ENCODE measurements at regions not wholly inside any gene's neighbourhood (a gene's known extent, or its start where the extent isn't known, plus 50 kb on each side); places are given as distances from the start of the nearest gene placed in this dataset.
A peak's percentile ranks its signal among the peaks of the same experiment; 100 is the strongest.

DNA sequence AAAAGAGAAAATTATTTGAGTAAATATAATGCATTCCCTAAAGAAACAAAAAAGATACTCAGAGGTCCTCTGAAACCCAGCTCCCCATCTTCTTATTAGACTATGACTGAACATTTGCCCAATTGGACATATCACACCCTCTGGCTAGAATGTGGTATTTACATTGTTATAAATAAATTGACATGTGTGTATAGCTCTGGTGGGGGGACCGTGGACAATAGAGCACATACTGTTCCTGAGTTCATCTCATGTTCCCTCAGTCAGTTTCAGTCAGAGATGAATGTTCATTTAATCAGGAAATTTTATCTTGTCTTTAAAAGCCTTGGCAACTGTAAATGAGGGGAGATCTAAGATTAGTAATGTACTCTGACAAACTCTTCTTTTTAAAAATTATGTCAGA, 459.3 kb upstream of the ADAMTS5 start:
- no peaks in the 10 kb centered on the region for H3K36me3 ChIP-seq (ENCODE audit: insufficient read depth, low read length)
- H3K4me1 ChIP-seq (ENCODE audit: control insufficient read depth, insufficient read depth, low read length) = peaks cover 62% of the 10 kb centered on the region

DNA sequence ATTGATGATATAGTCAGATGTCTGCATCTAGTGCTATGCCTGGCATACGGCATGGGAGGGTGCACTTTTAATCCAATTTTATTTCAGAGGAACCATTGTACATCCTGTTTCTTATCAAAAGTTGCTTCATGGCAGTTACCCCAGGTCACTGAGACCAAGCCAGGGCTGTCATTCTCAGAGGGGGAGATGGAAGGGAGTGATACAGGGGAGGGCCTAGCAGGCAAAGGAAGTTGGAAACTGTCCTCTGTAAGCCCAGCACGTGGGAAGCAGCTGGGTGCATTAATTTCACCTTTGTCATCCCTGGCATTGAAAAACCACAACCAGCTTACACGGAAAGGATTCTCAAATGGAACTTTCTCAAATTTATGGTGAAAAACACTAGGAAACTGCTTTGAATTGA, 458.7 kb upstream of the ADAMTS5 start:
- peak overlapping the region; percentile 60 for H3K9ac ChIP-seq (ENCODE audit: low read depth, low read length)
- no peaks in the 10 kb centered on the region for H3K27me3 ChIP-seq (ENCODE audit: control insufficient read depth, insufficient read depth, low read length)
- no peaks in the 10 kb centered on the region for H3K9me3 ChIP-seq (replicated peaks; ENCODE audit: low read length)
- H3K4me3 ChIP-seq (ENCODE audit: low read length) = peak overlapping the region; percentile 15
- peaks cover 62% of the 10 kb centered on the region for H3K4me1 ChIP-seq (ENCODE audit: control insufficient read depth, insufficient read depth, low read length)
- no peaks in the 10 kb centered on the region for H3K36me3 ChIP-seq (ENCODE audit: insufficient read depth, low read length)
- H3K4me2 ChIP-seq (ENCODE audit: low read length) = peak overlapping the region; percentile 5

More for the DNA sequence above, 459.3 kb upstream of the ADAMTS5 start:
- Histone ChIP-seq H3K4me2 (ENCODE audit: low read length) (peak overlapping the region; percentile 5), H3K9me3 (replicated peaks; ENCODE audit: low read length) (no peaks in the 10 kb centered on the region), H3K9ac (ENCODE audit: low read depth, low read length) (peak overlapping the region; percentile 60), H3K27me3 (ENCODE audit: control insufficient read depth, insufficient read depth, low read length) (no peaks in the 10 kb centered on the region), H3K4me3 (ENCODE audit: low read length) (peak overlapping the region; percentile 15)

GRCh38 chr21:27425172-27425571, 458.3 kb upstream of the ADAMTS5 start:
- Histone ChIP-seq H3K9ac (ENCODE audit: low read depth, low read length) (peak overlapping the region; percentile 55), H3K4me3 (ENCODE audit: low read length) (no peak overlapping the region)

GRCh38 chr21:27424601-27425000, 457.7 kb upstream of the ADAMTS5 start:
- Histone ChIP-seq H3K4me2 (ENCODE audit: low read length) (no peak overlapping the region), H3K9me3 (replicated peaks; ENCODE audit: low read length) (no peaks in the 10 kb centered on the region), H3K9ac (ENCODE audit: low read depth, low read length) (peak overlapping the region; percentile 57), H3K36me3 (ENCODE audit: insufficient read depth, low read length) (no peaks in the 10 kb centered on the region), H3K4me1 (ENCODE audit: control insufficient read depth, insufficient read depth, low read length) (peaks cover 52% of the 10 kb centered on the region), H3K27me3 (ENCODE audit: control insufficient read depth, insufficient read depth, low read length) (no peaks in the 10 kb centered on the region), H3K4me3 (ENCODE audit: low read length) (no peak overlapping the region)

More at GRCh38 chr21:27425172-27425571, 458.3 kb upstream of the ADAMTS5 start:
- H3K9me3 ChIP-seq (replicated peaks; ENCODE audit: low read length) = no peaks in the 10 kb centered on the region
- H3K4me1 ChIP-seq (ENCODE audit: control insufficient read depth, insufficient read depth, low read length) = peaks cover 58% of the 10 kb centered on the region
- no peaks in the 10 kb centered on the region for H3K36me3 ChIP-seq (ENCODE audit: insufficient read depth, low read length)
- no peak overlapping the region for H3K4me2 ChIP-seq (ENCODE audit: low read length)
- H3K27me3 ChIP-seq (ENCODE audit: control insufficient read depth, insufficient read depth, low read length) = no peaks in the 10 kb centered on the region

- Histone ChIP-seq H3K9ac (ENCODE audit: low read depth, low read length) (peak overlapping the region; percentile 57), H3K4me2 (ENCODE audit: low read length) (no peak overlapping the region), H3K36me3 (ENCODE audit: insufficient read depth, low read length) (no peaks in the 10 kb centered on the region), H3K27me3 (ENCODE audit: control insufficient read depth, insufficient read depth, low read length) (no peaks in the 10 kb centered on the region), H3K4me1 (ENCODE audit: control insufficient read depth, insufficient read depth, low read length) (peaks cover 49% of the 10 kb centered on the region), H3K4me3 (ENCODE audit: low read length) (no peak overlapping the region), H3K9me3 (replicated peaks; ENCODE audit: low read length) (no peaks in the 10 kb centered on the region)
Measured at GRCh38 chr21:27423906-27424595, 457.2 kb upstream of the ADAMTS5 start.

- Histone ChIP-seq H3K4me1 (ENCODE audit: control insufficient read depth, insufficient read depth, low read length) (peaks cover 49% of the 10 kb centered on the region), H3K27me3 (ENCODE audit: control insufficient read depth, insufficient read depth, low read length) (no peaks in the 10 kb centered on the region), H3K4me3 (ENCODE audit: low read length) (no peak overlapping the region), H3K9ac (ENCODE audit: low read depth, low read length) (peak overlapping the region; percentile 72), H3K36me3 (ENCODE audit: insufficient read depth, low read length) (no peaks in the 10 kb centered on the region), H3K9me3 (replicated peaks; ENCODE audit: low read length) (no peaks in the 10 kb centered on the region), H3K4me2 (ENCODE audit: low read length) (peak overlapping the region; percentile 10)
Measured at GRCh38 chr21:27423038-27423437, 456.1 kb upstream of the ADAMTS5 start.

DNA sequence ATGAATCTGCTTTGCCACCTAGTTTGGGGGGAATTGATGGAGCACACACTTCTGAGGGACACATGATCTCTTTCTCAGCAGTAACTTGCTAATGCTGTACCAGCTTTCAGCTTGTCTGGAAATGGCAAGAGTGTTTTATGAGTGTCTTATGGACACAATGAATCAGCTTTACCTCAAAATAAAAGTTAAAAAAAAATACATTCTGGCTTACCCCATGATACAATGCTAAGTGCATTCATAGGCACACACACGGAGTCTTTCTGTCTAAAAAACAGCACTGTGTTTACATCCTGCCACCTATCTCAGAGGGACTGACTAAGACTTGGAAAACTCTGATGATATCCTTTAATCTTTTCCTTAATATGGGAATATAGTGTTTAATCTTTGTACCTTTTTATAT, 455.5 kb upstream of the ADAMTS5 start:
- Histone ChIP-seq H3K36me3 (ENCODE audit: insufficient read depth, low read length) (no peaks in the 10 kb centered on the region), H3K9ac (ENCODE audit: low read depth, low read length) (peak overlapping the region; percentile 72)

DNA sequence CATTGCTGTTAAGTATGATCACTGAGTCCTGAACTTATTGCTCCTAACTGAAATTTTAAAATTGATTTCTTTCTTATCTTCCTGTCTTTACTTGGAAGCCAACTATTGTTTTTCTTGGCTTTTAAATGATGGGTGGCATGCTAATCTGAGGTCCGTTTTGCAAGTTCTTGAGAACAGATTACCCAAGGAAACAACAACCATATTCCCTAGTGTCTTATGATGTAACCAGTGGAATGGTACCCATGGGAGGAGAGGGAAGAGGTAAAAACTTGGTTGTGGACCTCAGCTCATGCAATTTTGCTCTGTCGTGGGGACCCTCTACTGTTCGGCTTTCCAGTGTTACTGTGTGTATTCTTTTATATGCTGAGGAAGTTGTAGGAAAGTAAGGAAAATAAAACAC, 454.8 kb upstream of the ADAMTS5 start:
- H3K4me2 ChIP-seq (ENCODE audit: low read length) = no peak overlapping the region

More for the DNA sequence above, 455.5 kb upstream of the ADAMTS5 start:
- Histone ChIP-seq H3K9me3 (replicated peaks; ENCODE audit: low read length) (no peaks in the 10 kb centered on the region), H3K4me1 (ENCODE audit: control insufficient read depth, insufficient read depth, low read length) (peaks cover 49% of the 10 kb centered on the region), H3K4me3 (ENCODE audit: low read length) (no peak overlapping the region), H3K27me3 (ENCODE audit: control insufficient read depth, insufficient read depth, low read length) (no peaks in the 10 kb centered on the region), H3K4me2 (ENCODE audit: low read length) (peak overlapping the region; percentile 10)

GRCh38 chr21:27419153-27419552, 452.3 kb upstream of the ADAMTS5 start:
- Histone ChIP-seq H3K4me3 (ENCODE audit: low read length) (no peak overlapping the region), H3K9me3 (replicated peaks; ENCODE audit: low read length) (no peaks in the 10 kb centered on the region), H3K9ac (ENCODE audit: low read depth, low read length) (no peak overlapping the region), H3K36me3 (ENCODE audit: insufficient read depth, low read length) (no peaks in the 10 kb centered on the region), H3K4me1 (ENCODE audit: control insufficient read depth, insufficient read depth, low read length) (peaks cover 25% of the 10 kb centered on the region), H3K27me3 (ENCODE audit: control insufficient read depth, insufficient read depth, low read length) (no peaks in the 10 kb centered on the region), H3K4me2 (ENCODE audit: low read length) (no peak overlapping the region)

More for the DNA sequence above, 454.8 kb upstream of the ADAMTS5 start:
- Histone ChIP-seq H3K27me3 (ENCODE audit: control insufficient read depth, insufficient read depth, low read length) (no peaks in the 10 kb centered on the region), H3K9ac (ENCODE audit: low read depth, low read length) (peak overlapping the region; percentile 72), H3K4me3 (ENCODE audit: low read length) (no peak overlapping the region), H3K4me1 (ENCODE audit: control insufficient read depth, insufficient read depth, low read length) (peaks cover 48% of the 10 kb centered on the region), H3K36me3 (ENCODE audit: insufficient read depth, low read length) (no peaks in the 10 kb centered on the region), H3K9me3 (replicated peaks; ENCODE audit: low read length) (no peaks in the 10 kb centered on the region)

GRCh38 chr21:27418346-27418745, 451.5 kb upstream of the ADAMTS5 start:
- Histone ChIP-seq H3K4me3 (ENCODE audit: low read length) (no peak overlapping the region), H3K9me3 (replicated peaks; ENCODE audit: low read length) (no peaks in the 10 kb centered on the region)

GRCh38 chr21:27412530-27412929, 445.6 kb upstream of the ADAMTS5 start:
- Histone ChIP-seq H3K4me1 (ENCODE audit: control insufficient read depth, insufficient read depth, low read length) (no peaks in the 10 kb centered on the region), H3K4me2 (ENCODE audit: low read length) (no peak overlapping the region), H3K36me3 (ENCODE audit: insufficient read depth, low read length) (no peaks in the 10 kb centered on the region), H3K27me3 (ENCODE audit: control insufficient read depth, insufficient read depth, low read length) (no peaks in the 10 kb centered on the region), H3K9ac (ENCODE audit: low read depth, low read length) (no peak overlapping the region), H3K9me3 (replicated peaks; ENCODE audit: low read length) (no peaks in the 10 kb centered on the region), H3K4me3 (ENCODE audit: low read length) (no peak overlapping the region)

More at GRCh38 chr21:27418346-27418745, 451.5 kb upstream of the ADAMTS5 start:
- no peaks in the 10 kb centered on the region for H3K36me3 ChIP-seq (ENCODE audit: insufficient read depth, low read length)
- H3K9ac ChIP-seq (ENCODE audit: low read depth, low read length) = no peak overlapping the region
- no peaks in the 10 kb centered on the region for H3K27me3 ChIP-seq (ENCODE audit: control insufficient read depth, insufficient read depth, low read length)
- H3K4me1 ChIP-seq (ENCODE audit: control insufficient read depth, insufficient read depth, low read length) = peaks cover 17% of the 10 kb centered on the region
- H3K4me2 ChIP-seq (ENCODE audit: low read length) = no peak overlapping the region

GRCh38 chr21:27408826-27409225, 441.9 kb upstream of the ADAMTS5 start:
- Histone ChIP-seq H3K4me2 (ENCODE audit: low read length) (no peak overlapping the region), H3K27me3 (ENCODE audit: control insufficient read depth, insufficient read depth, low read length) (no peaks in the 10 kb centered on the region), H3K4me3 (ENCODE audit: low read length) (no peak overlapping the region), H3K4me1 (ENCODE audit: control insufficient read depth, insufficient read depth, low read length) (peaks cover 9% of the 10 kb centered on the region), H3K9ac (ENCODE audit: low read depth, low read length) (no peak overlapping the region), H3K9me3 (replicated peaks; ENCODE audit: low read length) (no peaks in the 10 kb centered on the region), H3K36me3 (ENCODE audit: insufficient read depth, low read length) (no peaks in the 10 kb centered on the region)

Data from skeletal muscle satellite cell (primary cell).